Prostate gland (tissue), 2 donors: ENCODE measurements at regions not wholly inside any gene's neighbourhood (a gene's known extent, or its start where the extent isn't known, plus 50 kb on each side); places are given as distances from the start of the nearest gene placed in this dataset.

Source experiments
- CTCF ChIP-seq, 4 experiments: fragments of 200-600 bp in 2 of 4; fragments of 450-650 bp in 2 of 4; sonication (generic) in 2 of 4; IDR thresholded peaks; 1 replicate in 3 of 4; 2 replicates in 1 of 4; pipeline ENCODE4 v1.5.1; 2016 to 2019; ENCODE audit warnings: antibody characterized with exemption in 4 of 4, mild to moderate bottlenecking in 2 of 4, moderate library complexity in 2 of 4
- POLR2A ChIP-seq: fragments of 450-650 bp; IDR thresholded peaks from one replicate; pipeline ENCODE4 v1.6.1; 2016; ENCODE audit warnings: antibody characterized with exemption, mild to moderate bottlenecking

GRCh38 chr13:97569841-97570240 is 135.9 kb downstream of the RAP2A start:
- TF ChIP-seq CTCF (IDR thresholded peaks at IDR 0.05), result no peak
- TF ChIP-seq POLR2A, result no peak
